Cerebellar nuclear complex (tissue), 1 donor: ENCODE measurements at regions not wholly inside any gene's neighbourhood (a gene's known extent, or its start where the extent isn't known, plus 50 kb on each side); places are given as distances from the start of the nearest gene placed in this dataset.

Experiments
- DNase-seq, 2 experiments: peaks; one replicate each; lab custom pipeline; 2025; lab: John Stamatoyannopoulos, UW

GRCh38 chr7:130965515-130965914 is 231.5 kb upstream of the KLF14 start:
- DNase-seq: no peak

DNA sequence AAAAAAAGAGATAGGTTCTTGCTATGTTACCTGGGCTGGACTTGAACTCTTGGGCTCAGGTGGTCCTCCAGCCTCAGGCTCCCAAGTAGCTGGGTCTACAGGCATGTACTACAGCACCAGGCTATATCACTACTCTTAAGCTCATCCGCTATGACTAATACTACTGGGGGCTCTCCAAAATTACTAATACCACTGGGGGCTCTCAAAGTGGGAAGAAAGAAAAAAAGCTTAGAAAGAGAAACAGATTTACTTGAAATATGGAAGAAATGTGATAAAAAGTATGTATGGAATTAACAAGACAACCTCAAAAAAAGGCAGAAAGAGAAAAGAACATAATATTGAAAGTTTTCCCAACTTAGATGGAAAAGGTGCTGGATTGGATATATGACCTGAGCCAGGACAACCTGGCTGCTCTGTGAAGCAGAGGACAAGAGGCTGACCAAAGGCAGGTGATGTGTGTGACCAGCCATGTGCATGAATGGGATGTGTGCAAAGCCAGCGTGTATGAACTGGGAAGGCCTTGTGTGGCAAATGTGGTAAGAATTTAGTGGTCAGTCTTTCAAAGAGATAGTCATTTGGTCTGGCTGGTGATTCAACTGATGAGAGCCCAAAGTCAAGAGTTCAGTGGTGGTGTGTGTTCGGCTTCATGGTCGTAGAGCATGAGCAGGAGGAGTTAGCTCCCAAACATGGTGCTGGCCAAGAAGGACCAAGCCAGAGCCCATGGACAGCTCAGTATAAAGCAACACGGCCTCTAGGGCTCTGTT is 232.4 kb upstream of the KLF14 start:
- no peak for DNase-seq

GRCh38 chr7:130970196-130970595 is 236.2 kb upstream of the KLF14 start:
- DNase-seq: no peak

GRCh38 chr7:130970696-130971095 is 236.7 kb upstream of the KLF14 start:
- no peak for DNase-seq

DNA sequence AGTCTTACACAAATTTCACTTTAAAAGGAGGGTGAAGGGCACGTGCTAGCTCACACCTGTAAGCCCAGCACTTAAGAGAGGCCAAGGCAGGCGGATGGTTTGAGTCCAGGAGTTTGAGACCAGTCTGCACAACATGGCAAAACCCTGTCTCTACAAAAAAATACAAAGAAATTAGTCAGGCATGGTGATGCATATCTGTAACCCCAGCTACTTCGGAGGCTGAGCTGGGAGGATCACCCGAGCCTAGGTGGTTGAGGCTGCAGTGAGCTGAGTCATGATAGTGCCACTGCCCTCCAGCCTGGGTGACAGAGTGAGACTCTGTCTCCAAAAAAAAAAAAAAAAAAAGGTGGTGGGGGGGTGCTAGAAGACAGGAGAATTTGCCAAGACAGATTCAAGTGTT is 237.3 kb upstream of the KLF14 start:
- no peak for DNase-seq

GRCh38 chr7:130972201-130972600 is 238.2 kb upstream of the KLF14 start:
- no peak for DNase-seq

GRCh38 chr7:130973637-130974036 is 239.6 kb upstream of the KLF14 start:
- DNase-seq: no peak

DNA sequence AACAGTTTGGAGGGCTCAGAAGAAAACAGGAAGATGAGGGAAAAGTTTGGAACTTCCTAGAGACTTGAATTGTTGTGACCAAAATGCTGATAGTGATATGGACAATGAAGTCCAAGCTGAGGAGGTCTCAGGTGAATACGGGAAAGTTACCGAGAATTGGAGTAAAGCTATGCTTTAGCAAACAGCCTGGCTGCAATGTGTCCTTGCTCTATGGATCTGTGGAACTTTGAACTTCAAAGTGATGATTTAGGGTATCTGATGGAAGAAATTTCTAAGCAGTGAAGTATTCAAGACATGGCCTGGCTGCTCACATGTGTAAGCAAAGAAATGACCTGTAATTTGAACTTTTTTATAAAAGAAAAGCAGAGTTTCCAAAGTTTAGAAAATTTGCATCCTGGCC is 240.2 kb upstream of the KLF14 start:
- DNase-seq: no peak

DNA sequence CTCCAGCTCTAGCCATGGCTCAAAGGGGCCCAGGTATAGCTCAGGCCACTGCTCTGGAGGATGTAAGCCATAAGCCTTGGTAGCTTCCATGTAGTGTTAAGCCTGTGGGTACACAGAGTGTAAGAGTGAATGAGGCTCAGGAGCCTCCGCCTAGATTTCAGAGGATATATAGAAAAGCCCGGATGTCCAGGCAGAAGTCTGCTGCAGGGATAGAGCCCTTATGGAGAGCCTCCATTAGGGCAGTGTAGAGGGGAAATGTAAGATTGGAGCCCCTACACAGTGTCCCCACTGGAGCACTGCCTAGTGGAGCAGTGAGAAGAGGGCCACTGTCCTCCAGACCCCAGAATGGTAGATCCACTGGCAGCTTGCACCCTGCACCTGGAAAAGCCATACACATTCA is 240.8 kb upstream of the KLF14 start:
- no peak for DNase-seq

GRCh38 chr7:130975731-130976130 is 241.7 kb upstream of the KLF14 start:
- DNase-seq: no peak

DNA sequence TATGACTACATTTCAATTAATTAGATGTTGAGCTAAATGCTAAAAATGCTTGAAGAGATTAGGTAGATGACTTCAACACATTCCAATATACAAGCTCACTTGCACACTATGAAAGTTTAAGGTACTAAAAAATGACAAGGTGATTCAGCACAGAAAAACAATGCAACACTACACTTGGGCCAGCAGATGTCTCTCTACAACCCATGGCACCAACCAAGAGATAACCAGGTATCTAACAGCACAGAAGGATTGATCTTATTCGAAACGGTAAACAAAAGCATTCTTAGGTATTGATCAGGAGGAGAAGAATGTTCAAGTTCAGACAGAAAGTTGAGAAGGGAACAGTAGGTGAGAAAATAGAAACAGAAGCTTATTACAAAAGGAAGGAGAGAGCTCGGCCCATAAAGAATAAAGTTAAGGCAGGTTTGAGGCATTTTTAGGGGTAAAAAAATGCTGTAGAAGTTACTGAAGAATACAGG is 248.2 kb upstream of the KLF14 start:
- no peak for DNase-seq

- no peak for DNase-seq
Measured at GRCh38 chr7:130982651-130983050, 248.6 kb upstream of the KLF14 start.

GRCh38 chr7:130985361-130985760 is 251.4 kb upstream of the KLF14 start:
- DNase-seq: no peak

GRCh38 chr7:130986261-130986690 is 252.3 kb upstream of the KLF14 start:
- no peak for DNase-seq

- no peak for DNase-seq
Measured at GRCh38 chr7:130987092-130987491, 253.1 kb upstream of the KLF14 start.

DNA sequence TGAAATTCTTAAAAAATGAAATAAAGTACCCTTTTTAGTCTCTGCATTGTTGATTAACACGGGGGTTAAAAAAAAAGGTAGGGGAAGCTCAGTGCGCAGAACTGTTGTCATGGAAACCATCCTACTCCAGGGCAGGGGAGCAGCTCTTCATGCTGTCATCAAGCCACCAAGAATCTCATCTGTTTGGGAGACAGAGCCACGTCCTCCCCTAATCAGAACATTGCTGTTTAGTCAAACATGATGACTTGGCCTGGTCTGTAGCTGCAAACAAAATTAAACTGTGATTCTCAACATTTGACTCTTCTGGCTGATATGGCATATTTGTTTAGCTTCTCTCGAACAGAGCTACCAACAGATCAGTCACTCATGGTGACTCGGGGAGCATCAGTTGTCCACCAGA is 254.4 kb upstream of the KLF14 start:
- DNase-seq: no peak

- no peak for DNase-seq
Measured at GRCh38 chr7:130989101-130989795, 255.2 kb upstream of the KLF14 start.

- DNase-seq: no peak
Measured at GRCh38 chr7:130990178-130990832, 256.3 kb upstream of the KLF14 start.

DNA sequence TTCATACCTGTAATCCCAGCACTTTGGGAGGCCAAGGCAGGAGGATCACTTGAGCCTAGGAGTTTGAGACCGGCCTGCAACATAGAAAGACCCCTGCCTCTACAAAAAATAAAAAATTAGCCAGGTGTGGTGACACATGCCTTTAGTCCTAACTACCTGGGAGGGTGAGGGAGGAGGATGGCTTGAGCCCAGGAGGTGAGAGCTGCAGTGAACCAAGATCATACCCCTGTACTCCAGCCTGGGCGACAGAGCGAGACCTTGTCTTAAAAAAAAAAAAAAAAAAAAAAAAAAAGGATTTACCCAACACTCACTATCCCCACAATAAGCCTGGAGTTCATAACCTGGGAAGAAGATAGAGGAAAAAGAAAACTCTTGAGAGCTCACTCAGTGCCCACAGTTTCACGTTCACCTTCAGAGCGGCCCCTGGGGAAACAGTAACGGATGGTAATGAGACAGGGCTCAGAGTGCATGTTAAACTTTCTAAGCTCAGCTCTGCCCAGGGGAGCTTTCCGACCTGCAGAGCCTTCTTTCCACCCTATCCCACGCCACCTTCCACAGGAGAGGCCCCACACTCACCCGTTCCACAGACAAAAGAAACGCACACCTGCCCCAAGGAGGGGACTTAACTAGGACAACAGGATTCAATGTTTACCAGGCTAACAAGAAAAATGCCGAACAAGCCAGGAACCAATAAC is 259.8 kb upstream of the KLF14 start:
- DNase-seq: no peak

- no peak for DNase-seq
Measured at GRCh38 chr7:130994378-130995115, 260.5 kb upstream of the KLF14 start.

DNA sequence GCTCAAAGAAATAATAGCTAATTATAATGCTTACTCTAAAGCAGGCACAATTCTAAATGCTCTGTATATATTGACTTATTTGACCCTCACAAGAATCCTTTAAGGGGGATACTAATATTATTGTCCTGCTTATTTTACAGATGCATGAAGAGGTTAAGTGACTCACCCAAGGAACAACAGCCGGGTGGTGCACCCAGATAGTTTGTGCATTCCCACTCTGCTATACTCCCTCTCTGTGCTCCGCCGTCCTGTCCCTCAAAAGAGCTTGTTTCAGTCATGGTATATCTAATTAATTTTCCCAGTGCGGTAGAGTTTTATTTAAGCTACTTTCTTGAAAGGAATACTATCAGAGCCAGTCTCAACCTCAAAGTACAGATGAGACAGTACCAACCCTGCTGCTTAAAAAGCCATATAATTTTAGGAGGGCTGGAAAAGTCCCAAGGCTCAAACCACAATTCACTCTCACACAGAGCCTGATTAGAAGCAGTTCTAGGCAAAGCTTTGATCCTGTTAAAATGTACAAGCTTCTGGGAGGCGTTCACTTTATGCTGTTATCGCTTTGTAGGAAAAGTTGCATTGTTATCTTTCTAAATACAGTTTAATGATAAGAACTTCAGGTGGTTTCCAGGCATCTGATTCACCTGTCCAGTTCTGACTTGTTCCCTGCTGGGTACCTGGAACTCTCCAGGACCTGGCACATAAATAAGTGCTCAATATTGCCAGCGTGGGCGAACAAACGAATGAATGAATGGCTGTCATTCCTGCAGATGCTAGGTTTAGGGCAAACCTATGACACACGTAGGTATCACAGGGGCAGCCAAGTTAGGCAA is 261.5 kb upstream of the KLF14 start:
- DNase-seq: no peak
